ENCODE measurements at regions not wholly inside any gene's neighbourhood (a gene's known extent, or its start where the extent isn't known, plus 50 kb on each side); places are given as distances from the start of the nearest gene placed in this dataset.

- TF ChIP-seq CTCF (IDR thresholded peaks at IDR 0.05) (no peak), POLR2A (IDR thresholded peaks at IDR 0.05) (no peak)
Measured at GRCh38 chr7:79785556-79785955, 332.1 kb upstream of the MAGI2 start.

All from prostate gland (tissue), 2 donors.